Lower leg skin (tissue), 4 donors: ENCODE measurements at regions not wholly inside any gene's neighbourhood (a gene's known extent, or its start where the extent isn't known, plus 50 kb on each side); places are given as distances from the start of the nearest gene placed in this dataset.
"Not testable (repeated sequence)": the region's sequence is repeated elsewhere in the genome, so short reads cannot be mapped to it uniquely, and the experiment has no call there.

ENCODE experiments used
- DNase-seq, 2 donors: peaks; one replicate each; pipeline ENCODE4 v3.0.0-alpha.2; 2019; ENCODE audit warnings: low spot score in 2 of 2
- H3K4me3 ChIP-seq: fragments of 200-600 bp; sonication (generic); 2 replicates; pipeline ENCODE4 v1.5.1; 2017; ENCODE audit warnings: mild to moderate bottlenecking, low read depth; ENCODE audit not compliant: poor library complexity, severe bottlenecking
- POLR2A ChIP-seq, 2 donors: fragments of 450-650 bp; IDR thresholded peaks; one replicate each; pipeline ENCODE4 v1.6.1; 2016 to 2017; ENCODE audit warnings: antibody characterized with exemption in 2 of 2, mild to moderate bottlenecking in 1 of 2, moderate library complexity in 1 of 2
- WGBS, 2 donors: methylation state at CpG; one replicate each; pipeline ENCODE4 v1.1.5; 2018; 5-methylcytosine and 5-hydroxymethylcytosine counted together
- intact Hi-C: fragments of 100-400 bp; cut with DNase I; formaldehyde crosslinking; loops from one replicate; pipeline ENCODE4 v1.15.0; 2023; ENCODE audit warnings: low total_unique reads
- TF ChIP-seq, protein P1 (sequence below), 3 donors: fragments of 450-650 bp; IDR thresholded peaks; one replicate each; pipeline ENCODE4 v1.5.1; 2016; ENCODE audit warnings: antibody characterized with exemption in 3 of 3, mild to moderate bottlenecking in 3 of 3, moderate library complexity in 2 of 3

- no peak for DNase-seq
- intact Hi-C loops = no loop called here
- WGBS, 2 donors = 74 to 82% methylated on average over 7 of the region's 7 CpGs
- no peak for TF ChIP-seq POLR2A (IDR thresholded peaks at IDR 0.05)
- TF ChIP-seq, protein P1, sequence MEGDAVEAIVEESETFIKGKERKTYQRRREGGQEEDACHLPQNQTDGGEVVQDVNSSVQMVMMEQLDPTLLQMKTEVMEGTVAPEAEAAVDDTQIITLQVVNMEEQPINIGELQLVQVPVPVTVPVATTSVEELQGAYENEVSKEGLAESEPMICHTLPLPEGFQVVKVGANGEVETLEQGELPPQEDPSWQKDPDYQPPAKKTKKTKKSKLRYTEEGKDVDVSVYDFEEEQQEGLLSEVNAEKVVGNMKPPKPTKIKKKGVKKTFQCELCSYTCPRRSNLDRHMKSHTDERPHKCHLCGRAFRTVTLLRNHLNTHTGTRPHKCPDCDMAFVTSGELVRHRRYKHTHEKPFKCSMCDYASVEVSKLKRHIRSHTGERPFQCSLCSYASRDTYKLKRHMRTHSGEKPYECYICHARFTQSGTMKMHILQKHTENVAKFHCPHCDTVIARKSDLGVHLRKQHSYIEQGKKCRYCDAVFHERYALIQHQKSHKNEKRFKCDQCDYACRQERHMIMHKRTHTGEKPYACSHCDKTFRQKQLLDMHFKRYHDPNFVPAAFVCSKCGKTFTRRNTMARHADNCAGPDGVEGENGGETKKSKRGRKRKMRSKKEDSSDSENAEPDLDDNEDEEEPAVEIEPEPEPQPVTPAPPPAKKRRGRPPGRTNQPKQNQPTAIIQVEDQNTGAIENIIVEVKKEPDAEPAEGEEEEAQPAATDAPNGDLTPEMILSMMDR (IDR thresholded peaks at IDR 0.05) = no peak
- H3K4me3 ChIP-seq = no peak overlapping the region
Measured at GRCh38 chr13:27355894-27356293, 68.5 kb upstream of the GTF3A start.

- H3K4me3 ChIP-seq = no peak overlapping the region
- TF ChIP-seq, protein P1 (IDR thresholded peaks at IDR 0.05) = no peak
- TF ChIP-seq POLR2A (IDR thresholded peaks at IDR 0.05) = no peak
- 92 to 93% methylated on average over 6 of the region's 6 CpGs for WGBS, 2 donors
- intact Hi-C loops = no loop called here
- no peak for DNase-seq
Measured at GRCh38 chr13:27358420-27358819, 66.0 kb upstream of the GTF3A start.

- WGBS, 2 donors = 12 to 16% methylated on average over 6 of the region's 6 CpGs
- intact Hi-C loops = no loop called here
- DNase-seq = peak; percentile 43 to 90
- no peak overlapping the region for H3K4me3 ChIP-seq
- TF ChIP-seq, protein P1 (IDR thresholded peaks at IDR 0.05) = no peak
- TF ChIP-seq POLR2A (IDR thresholded peaks at IDR 0.05) = no peak
Measured at GRCh38 chr13:27359199-27359821, 65.1 kb upstream of the GTF3A start.

- H3K4me3 ChIP-seq = no peak overlapping the region
- TF ChIP-seq, protein P1 (IDR thresholded peaks at IDR 0.05) = no peak
- TF ChIP-seq POLR2A (IDR thresholded peaks at IDR 0.05) = no peak
- DNase-seq = no peak
- intact Hi-C loops = loop anchor here (2.0 to 5.0 kb wide), 2 partner anchors 378 to 627 kb away; partner anchors contain the start of gene URAD
- WGBS, 2 donors = 74 to 78% methylated on average over 9 of the region's 9 CpGs
Measured at GRCh38 chr13:27360562-27360961, 63.9 kb upstream of the GTF3A start.

DNA sequence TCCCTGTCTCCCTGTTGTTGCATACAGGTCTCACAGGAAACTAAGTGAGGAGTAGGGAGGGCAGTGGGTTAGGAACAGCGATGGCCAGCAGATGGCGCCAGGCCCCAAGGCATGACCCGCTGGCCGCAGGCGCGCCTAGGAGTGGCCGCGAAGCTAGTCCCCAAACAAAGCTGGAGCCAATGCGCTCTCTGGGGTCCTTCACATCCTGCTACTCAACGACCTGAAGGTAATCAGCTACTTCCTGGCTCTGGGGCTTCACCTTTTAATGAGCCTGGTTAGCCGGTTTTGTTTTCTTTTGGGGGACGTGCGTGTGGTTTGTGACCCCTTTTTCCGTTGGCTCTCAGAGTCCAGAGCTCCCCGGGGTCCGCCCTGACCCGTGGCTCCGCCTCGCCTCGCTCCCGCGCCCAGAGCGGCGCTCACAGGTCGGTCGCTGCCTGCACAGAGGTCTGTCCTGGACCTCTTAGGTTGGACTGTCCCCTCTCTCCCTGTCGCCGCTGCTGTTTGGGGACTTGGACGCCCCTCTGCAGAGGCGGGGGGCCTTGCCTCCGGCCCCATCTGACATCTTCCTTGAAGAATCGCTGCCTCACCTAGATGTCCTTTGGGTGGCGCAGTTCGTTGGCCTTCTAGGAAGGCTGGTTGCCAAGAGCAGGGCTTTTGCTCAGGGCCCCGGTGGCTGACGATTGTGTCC is 62.2 kb upstream of the GTF3A start:
- intact Hi-C loops = loop anchor here (5.0 kb wide), 1 partner anchor 625 kb away; the partner anchor contains the start of gene URAD
- TF ChIP-seq POLR2A (IDR thresholded peaks at IDR 0.05) = no peak
- TF ChIP-seq, protein P1 (IDR thresholded peaks at IDR 0.05) = peak in 1 of 3 donors; percentile 41
- WGBS, 2 donors = 5 to 6% methylated on average over 36 of the region's 36 CpGs
- DNase-seq = peak; percentile 71 to 97
- no peak overlapping the region for H3K4me3 ChIP-seq

DNA sequence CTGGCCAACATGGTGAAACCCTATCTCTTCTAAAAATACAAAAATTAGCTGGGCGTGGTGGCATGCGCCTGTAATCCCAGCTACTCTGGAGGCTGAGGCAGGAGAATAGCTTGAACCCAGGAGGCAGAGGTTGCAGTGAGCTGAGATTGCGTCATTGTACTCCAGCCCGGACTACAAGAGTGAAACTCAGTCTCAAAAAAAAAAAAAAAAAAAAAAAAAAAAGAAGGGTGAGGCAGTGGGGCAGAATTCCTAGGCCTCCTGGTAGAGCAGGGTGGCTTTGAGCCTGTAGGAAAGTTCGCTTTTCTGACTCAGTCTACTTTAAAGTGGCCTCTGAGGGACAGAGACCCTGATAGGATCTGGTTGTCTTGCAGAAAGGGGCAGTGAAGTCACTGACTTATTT is 60.8 kb upstream of the GTF3A start:
- DNase-seq, H3K4me3 ChIP-seq: not testable (repeated sequence)
- intact Hi-C loops = loop anchor here (5.0 kb wide), 1 partner anchor 624 kb away; the partner anchor contains the start of gene URAD
- 73 to 87% methylated on average over 5 of the region's 5 CpGs for WGBS, 2 donors
